Breast epithelium (tissue), 3 donors: ENCODE measurements at regions not wholly inside any gene's neighbourhood (a gene's known extent, or its start where the extent isn't known, plus 50 kb on each side); places are given as distances from the start of the nearest gene placed in this dataset.

Experiments used
- CTCF ChIP-seq, 3 donors: fragments of 450-650 bp; IDR thresholded peaks; one replicate each; pipeline ENCODE4 v1.5.1; 2016 to 2017; ENCODE audit warnings: antibody characterized with exemption in 3 of 3, mild to moderate bottlenecking in 3 of 3, moderate library complexity in 3 of 3
- POLR2AphosphoS5 ChIP-seq, 3 donors: sonication (generic); formaldehyde crosslinking; IDR thresholded peaks; one replicate each; pipeline ENCODE4 v1.6.1; 2017; ENCODE audit warnings: antibody characterized with exemption in 3 of 3

DNA sequence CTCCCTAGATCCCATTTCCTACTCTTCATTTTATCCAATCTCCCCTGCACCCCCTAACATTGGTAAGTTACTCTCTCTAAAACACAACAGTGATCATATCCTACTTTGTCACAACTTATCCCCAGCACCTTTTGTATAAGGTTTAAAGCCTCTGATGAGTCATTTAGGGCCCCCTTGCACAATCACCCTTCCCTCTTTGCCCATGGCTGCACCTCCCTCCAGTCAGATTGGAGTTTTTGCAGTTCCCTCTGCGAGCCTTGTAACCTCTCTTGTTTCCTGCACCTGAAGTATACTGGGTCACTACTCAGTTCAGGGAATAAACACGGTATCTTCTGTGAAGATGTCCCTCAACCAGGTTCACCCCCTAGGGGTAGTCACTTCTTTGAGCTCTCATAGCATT is 55.9 kb upstream of the ADRB1 start:
- TF ChIP-seq CTCF (IDR thresholded peaks at IDR 0.05) (no peak), POLR2AphosphoS5 (IDR thresholded peaks at IDR 0.05) (no peak)
